Lower leg skin (tissue), 4 donors: ENCODE measurements at regions not wholly inside any gene's neighbourhood (a gene's known extent, or its start where the extent isn't known, plus 50 kb on each side); places are given as distances from the start of the nearest gene placed in this dataset.

Experiments
- DNase-seq, 2 donors: peaks; one replicate each; pipeline ENCODE4 v3.0.0-alpha.2; 2019; ENCODE audit warnings: low spot score in 2 of 2
- H3K4me3 ChIP-seq: fragments of 200-600 bp; sonication (generic); 2 replicates; pipeline ENCODE4 v1.5.1; 2017; ENCODE audit warnings: mild to moderate bottlenecking, low read depth; ENCODE audit not compliant: poor library complexity, severe bottlenecking
- CTCF ChIP-seq, 3 donors: fragments of 450-650 bp; IDR thresholded peaks; one replicate each; pipeline ENCODE4 v1.5.1; 2016; ENCODE audit warnings: antibody characterized with exemption in 3 of 3, mild to moderate bottlenecking in 3 of 3, moderate library complexity in 2 of 3
- POLR2A ChIP-seq, 2 donors: fragments of 450-650 bp; IDR thresholded peaks; one replicate each; pipeline ENCODE4 v1.6.1; 2016 to 2017; ENCODE audit warnings: antibody characterized with exemption in 2 of 2, mild to moderate bottlenecking in 1 of 2, moderate library complexity in 1 of 2
- WGBS, 2 donors: methylation state at CpG; one replicate each; pipeline ENCODE4 v1.1.5; 2018; 5-methylcytosine and 5-hydroxymethylcytosine counted together
- intact Hi-C: fragments of 100-400 bp; cut with DNase I; formaldehyde crosslinking; loops from one replicate; pipeline ENCODE4 v1.15.0; 2023; ENCODE audit warnings: low total_unique reads

GRCh38 chr1:114219172-114219868, 65.7 kb upstream of the SYT6 start:
- 40 to 44% methylated on average over 7 of the region's 7 CpGs for WGBS, 2 donors
- no peak for TF ChIP-seq POLR2A (IDR thresholded peaks at IDR 0.05)
- TF ChIP-seq CTCF (IDR thresholded peaks at IDR 0.05), result no peak
- peak in 1 of 2 donors; percentile 25 for DNase-seq
- intact Hi-C loops, result no loop called here
- H3K4me3 ChIP-seq, result no peak overlapping the region

DNA sequence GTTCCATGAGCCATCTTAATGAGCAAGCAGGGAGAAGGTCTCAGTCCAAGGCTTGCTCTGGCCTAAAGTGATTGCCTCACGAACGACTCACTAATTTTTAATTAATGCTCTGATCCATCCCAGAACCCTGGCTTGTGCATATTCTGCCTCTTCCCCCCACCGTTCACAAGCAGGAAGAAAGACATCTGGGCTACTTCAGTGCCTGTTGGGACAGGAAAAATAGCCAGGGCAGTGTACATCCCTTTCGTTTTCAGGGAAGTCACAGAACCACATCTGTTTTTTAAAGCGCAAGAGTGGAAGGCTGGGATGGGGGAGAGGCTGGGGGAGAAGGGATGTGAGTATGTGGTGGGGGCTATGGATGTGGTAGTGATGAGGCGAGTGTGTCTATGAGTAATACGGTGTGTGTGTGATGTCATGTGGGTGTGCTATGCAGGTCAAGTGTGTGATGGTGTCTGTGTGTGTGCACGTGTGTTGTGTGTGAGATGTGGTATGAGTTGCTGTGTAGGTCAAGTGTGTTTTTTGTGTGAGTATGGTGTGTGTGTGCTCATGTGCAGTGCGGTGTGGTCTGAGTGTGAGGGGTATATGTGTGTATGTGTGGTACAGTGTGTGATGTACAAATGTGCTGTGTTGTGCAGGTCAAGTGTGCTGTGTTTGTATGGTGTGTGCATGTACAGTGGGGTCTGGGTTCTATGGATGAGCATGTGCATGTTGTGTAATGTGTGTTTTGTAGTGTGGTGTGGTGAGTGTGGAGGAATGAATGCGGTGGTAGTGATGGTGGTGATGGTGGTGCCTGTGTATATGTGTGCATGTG, 64.9 kb upstream of the SYT6 start:
- intact Hi-C loops, result no loop called here
- WGBS, 2 donors, result 60 to 63% methylated on average over 10 of the region's 10 CpGs
- no peak overlapping the region for H3K4me3 ChIP-seq
- no peak for TF ChIP-seq CTCF (IDR thresholded peaks at IDR 0.05)
- DNase-seq, result peak in 1 of 2 donors; percentile 23

GRCh38 chr1:114216431-114217173, 62.9 kb upstream of the SYT6 start:
- no peak for DNase-seq
- H3K4me3 ChIP-seq, result no peak overlapping the region
- TF ChIP-seq POLR2A (IDR thresholded peaks at IDR 0.05) (no peak), CTCF (IDR thresholded peaks at IDR 0.05) (no peak)
- 77 to 79% methylated on average over 11 of the region's 11 CpGs for WGBS, 2 donors
- intact Hi-C loops, result no loop called here

- no peak for DNase-seq
- intact Hi-C loops, result no loop called here
- 57 to 59% methylated on average over 4 of the region's 4 CpGs for WGBS, 2 donors
- TF ChIP-seq CTCF (IDR thresholded peaks at IDR 0.05) (no peak), POLR2A (IDR thresholded peaks at IDR 0.05) (no peak)
- no peak overlapping the region for H3K4me3 ChIP-seq
Measured at GRCh38 chr1:114215436-114215835, 61.8 kb upstream of the SYT6 start.

DNA sequence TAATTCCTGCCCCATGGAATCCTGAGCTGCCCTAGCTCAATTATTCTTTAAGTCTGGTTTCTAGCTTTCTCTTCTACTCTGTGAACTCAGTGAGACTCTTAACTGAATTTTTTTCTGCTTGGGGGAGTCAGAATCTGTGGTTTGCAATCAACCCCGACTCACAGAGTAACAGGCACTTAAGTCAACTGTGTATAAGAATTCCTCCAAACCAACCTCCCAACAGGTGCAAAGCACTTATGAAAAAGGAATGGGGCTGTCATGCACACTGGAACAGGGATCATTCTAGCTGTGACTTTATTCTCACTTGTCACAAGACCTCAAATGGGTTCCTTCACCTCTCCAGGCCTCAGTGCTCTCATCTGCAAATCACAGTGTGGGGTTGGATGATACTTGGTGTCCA, 60.3 kb upstream of the SYT6 start:
- 96 to 100% methylated on average over 1 of the region's 1 CpG for WGBS, 2 donors
- TF ChIP-seq CTCF (IDR thresholded peaks at IDR 0.05) (no peak), POLR2A (IDR thresholded peaks at IDR 0.05) (no peak)
- no peak for DNase-seq
- no peak overlapping the region for H3K4me3 ChIP-seq
- intact Hi-C loops, result no loop called here
